Fibroblast of lung (primary cell): ENCODE measurements at regions not wholly inside any gene's neighbourhood (a gene's known extent, or its start where the extent isn't known, plus 50 kb on each side); places are given as distances from the start of the nearest gene placed in this dataset.

Source experiments
- EZH2 ChIP-seq: IDR thresholded peaks from 2 replicates; pipeline ENCODE4 v1.5.1; 2012; ENCODE audit warnings: low read length, control low read depth, mild to moderate bottlenecking; ENCODE audit errors: missing control alignments
- TF ChIP-seq, protein P1 (sequence below), 2 donors: IDR thresholded peaks in 1 of 2; conservative IDR thresholded peaks in 1 of 2; 1 replicate in 1 of 2; 2 replicates in 1 of 2; pipeline ENCODE4 v1.5.1; 2011 to 2012; ENCODE audit warnings: low read length in 2 of 2, control low read depth in 1 of 2, inconsistent platforms in 1 of 2, low read depth in 1 of 2, mild to moderate bottlenecking in 1 of 2

DNA sequence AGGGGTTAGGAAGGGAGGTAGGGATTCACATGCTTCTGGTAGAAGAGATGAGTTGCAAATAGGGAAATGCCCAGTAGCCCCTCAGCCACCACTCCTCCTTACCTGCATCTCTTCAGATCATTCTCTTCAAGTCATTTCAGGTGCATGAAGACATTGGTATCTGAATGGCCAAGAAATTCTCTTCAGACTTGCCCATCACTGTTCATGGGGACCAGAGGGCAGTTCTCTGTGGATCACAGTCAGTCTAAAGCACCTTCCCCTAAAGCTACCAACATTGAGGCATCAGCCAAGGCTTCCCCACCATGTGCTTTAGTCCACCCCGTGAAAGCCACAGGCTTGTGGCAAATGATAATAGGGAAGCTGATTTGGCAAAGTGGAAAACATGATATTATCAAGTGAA, 319.4 kb upstream of the ZNF32 start:
- TF ChIP-seq, protein P1, sequence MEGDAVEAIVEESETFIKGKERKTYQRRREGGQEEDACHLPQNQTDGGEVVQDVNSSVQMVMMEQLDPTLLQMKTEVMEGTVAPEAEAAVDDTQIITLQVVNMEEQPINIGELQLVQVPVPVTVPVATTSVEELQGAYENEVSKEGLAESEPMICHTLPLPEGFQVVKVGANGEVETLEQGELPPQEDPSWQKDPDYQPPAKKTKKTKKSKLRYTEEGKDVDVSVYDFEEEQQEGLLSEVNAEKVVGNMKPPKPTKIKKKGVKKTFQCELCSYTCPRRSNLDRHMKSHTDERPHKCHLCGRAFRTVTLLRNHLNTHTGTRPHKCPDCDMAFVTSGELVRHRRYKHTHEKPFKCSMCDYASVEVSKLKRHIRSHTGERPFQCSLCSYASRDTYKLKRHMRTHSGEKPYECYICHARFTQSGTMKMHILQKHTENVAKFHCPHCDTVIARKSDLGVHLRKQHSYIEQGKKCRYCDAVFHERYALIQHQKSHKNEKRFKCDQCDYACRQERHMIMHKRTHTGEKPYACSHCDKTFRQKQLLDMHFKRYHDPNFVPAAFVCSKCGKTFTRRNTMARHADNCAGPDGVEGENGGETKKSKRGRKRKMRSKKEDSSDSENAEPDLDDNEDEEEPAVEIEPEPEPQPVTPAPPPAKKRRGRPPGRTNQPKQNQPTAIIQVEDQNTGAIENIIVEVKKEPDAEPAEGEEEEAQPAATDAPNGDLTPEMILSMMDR (conservative IDR thresholded peaks at IDR 0.05 in 1 of 2, IDR thresholded peaks at IDR 0.05 in 1 of 2; ENCODE audit: low read depth in 1 of 2, low read length in 2 of 2), result no peak
- TF ChIP-seq EZH2, result no peak
